Nucleus accumbens (tissue), 56 donors: ENCODE measurements at regions not wholly inside any gene's neighbourhood (a gene's known extent, or its start where the extent isn't known, plus 50 kb on each side); places are given as distances from the start of the nearest gene placed in this dataset.

ENCODE experiments used
- DNase-seq, 56 donors: peaks; one replicate each; lab custom pipeline; 2025; lab: John Stamatoyannopoulos, UW

- no peak for DNase-seq
Observed at GRCh38 chr1:34686531-34686930, 68.3 kb upstream of the GJB5 start.

- peak in 7 of 56 donors; percentile 1 to 19 (median 5) for DNase-seq
Observed at GRCh38 chr1:34688006-34688741, 66.7 kb upstream of the GJB5 start.

GRCh38 chr1:34690269-34690668 lies 64.6 kb upstream of the GJB5 start:
- DNase-seq: no peak

- no peak for DNase-seq
Observed at GRCh38 chr1:34693081-34693480, 61.8 kb upstream of the GJB5 start.

GRCh38 chr1:34694383-34694782 lies 60.5 kb upstream of the GJB5 start:
- DNase-seq: no peak

- DNase-seq: no peak
Observed at GRCh38 chr1:34695580-34695979, 59.3 kb upstream of the GJB5 start.

GRCh38 chr1:34696230-34696629 lies 58.6 kb upstream of the GJB5 start:
- DNase-seq: no peak

- no peak for DNase-seq
Observed at GRCh38 chr1:34696981-34697380, 57.9 kb upstream of the GJB5 start.

- DNase-seq: no peak
Observed at GRCh38 chr1:34697818-34698217, 57.0 kb upstream of the GJB5 start.

- no peak for DNase-seq
Observed at GRCh38 chr1:34701326-34702060, 53.4 kb upstream of the GJB5 start.
